ENCODE measurements at regions not wholly inside any gene's neighbourhood (a gene's known extent, or its start where the extent isn't known, plus 50 kb on each side); places are given as distances from the start of the nearest gene placed in this dataset.
"Not testable (repeated sequence)": the region's sequence is repeated elsewhere in the genome, so short reads cannot be mapped to it uniquely, and the experiment has no call there.

DNA sequence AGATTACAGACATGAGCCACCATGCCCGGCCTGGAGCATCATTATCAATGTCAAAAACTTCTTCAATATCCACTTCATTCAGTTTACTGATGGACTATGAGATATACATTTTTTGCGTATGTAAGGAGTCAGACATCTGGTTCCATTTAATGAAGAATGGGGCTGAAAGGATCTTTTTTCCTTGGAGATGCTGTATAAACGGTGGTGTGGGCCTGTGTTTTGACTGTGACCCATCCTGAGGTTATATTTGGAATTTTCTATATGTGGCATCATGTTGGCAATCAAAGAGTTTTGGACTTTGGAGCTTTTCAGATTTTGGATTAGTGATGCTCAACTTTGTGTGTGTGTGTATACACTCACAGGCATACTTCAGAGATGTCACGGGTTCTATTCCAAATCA lies 85.7 kb upstream of the FBXL17 start:
- no peak for DNase-seq (ENCODE audit: insufficient read length, low spot score)
- FAIRE-seq: no peak
- no peak for TF ChIP-seq POLR2A (IDR thresholded peaks at IDR 0.05; ENCODE audit: low read depth, low read length)

DNA sequence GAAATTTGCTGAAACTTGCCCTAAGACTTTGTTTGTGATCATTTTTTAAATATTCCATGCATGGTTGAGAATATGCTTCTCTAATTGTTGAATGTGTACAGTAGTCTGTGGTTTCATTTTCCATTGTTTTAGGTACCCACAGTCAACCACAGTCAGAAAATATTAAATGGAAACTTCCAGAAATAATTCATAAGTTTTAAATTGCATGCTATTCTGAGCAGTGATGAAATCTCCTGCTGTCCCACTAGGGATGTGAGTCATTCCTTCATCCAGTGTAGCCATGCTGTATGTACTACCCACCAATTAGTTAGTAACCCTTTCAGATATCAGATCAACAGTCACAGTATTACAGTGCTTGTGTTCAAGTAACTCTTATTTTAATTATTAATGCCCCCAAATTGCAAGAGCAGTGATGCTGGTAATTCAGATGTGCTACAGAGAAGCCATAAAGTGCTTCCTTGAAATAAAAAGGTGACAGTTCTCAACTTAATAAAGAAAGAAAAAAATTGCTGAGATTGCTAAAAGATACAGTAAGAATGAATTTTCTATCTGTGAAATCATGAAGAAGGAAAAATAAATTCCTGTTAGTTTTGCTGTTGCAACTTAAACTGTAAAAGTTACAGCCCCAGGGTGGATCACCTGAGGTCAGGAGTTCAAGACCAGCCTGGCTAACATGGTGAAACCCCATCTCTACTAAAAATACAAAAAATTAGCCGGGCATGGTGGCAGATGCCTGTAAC lies 79.9 kb upstream of the FBXL17 start:
- DNase-seq (ENCODE audit: insufficient read length, low spot score) (no peak), FAIRE-seq (no peak)
- no peak for TF ChIP-seq POLR2A (IDR thresholded peaks at IDR 0.05; ENCODE audit: low read depth, low read length)

DNA sequence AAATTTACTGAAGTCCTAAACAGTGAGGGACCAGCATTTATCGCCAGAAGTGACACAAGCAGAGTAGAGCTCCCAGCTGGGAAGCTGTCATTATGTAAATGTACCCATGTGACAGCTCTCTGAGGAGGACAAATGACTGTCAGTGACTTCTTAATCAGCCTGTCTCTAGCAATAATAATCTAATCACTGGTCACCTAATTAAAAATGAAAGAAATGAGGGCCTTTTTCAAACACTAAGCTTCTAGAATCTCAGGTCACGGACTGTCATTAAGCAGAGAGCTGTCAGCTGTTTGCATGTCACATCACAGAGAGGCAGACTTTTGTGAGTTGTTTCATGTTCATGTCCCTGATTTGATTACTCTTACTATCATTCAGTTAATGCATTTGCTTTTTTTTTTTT lies 77.9 kb upstream of the FBXL17 start:
- no peak for FAIRE-seq
- no peak for TF ChIP-seq POLR2A (IDR thresholded peaks at IDR 0.05; ENCODE audit: low read depth, low read length)
- DNase-seq (ENCODE audit: insufficient read length, low spot score): no peak

DNA sequence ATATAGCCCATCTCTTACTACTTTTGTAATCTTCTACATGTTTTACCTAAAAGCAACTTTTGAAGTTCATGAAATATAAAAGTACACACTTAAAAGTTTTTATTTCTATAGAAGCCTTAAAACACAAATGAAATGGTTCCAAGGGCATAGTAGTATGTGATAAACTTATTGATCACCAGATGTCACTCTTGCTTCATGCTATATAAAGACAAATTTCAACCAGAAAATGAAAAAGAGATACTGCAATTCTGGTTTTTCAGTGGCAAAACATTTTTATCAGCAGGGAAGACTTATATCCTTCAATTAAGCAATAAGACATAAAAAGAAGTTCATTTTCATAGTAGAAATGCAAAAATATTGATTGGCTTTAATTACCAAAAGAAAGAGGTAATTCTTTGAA lies 69.4 kb upstream of the FBXL17 start:
- no peak for TF ChIP-seq POLR2A (IDR thresholded peaks at IDR 0.05; ENCODE audit: low read depth, low read length)
- FAIRE-seq (no peak), DNase-seq (ENCODE audit: insufficient read length, low spot score) (no peak)

DNA sequence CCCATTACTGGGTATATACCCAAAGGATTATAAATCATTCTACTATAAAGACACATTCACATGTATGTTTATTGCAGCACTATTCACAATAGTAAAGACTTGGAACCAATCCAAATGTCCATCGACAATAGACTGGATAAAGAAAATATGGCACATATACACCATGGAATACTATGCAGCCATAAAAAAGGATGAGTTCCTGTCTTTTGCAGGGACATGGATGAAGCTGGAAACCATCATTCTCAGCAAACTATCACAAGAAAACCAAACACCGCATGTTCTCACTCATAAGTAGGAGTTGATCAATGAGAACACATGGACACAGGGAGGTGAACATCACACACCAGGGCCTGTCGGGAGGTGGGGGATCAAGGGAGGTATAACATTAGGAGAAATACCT lies 62.2 kb upstream of the FBXL17 start:
- FAIRE-seq: not testable (repeated sequence)

DNA sequence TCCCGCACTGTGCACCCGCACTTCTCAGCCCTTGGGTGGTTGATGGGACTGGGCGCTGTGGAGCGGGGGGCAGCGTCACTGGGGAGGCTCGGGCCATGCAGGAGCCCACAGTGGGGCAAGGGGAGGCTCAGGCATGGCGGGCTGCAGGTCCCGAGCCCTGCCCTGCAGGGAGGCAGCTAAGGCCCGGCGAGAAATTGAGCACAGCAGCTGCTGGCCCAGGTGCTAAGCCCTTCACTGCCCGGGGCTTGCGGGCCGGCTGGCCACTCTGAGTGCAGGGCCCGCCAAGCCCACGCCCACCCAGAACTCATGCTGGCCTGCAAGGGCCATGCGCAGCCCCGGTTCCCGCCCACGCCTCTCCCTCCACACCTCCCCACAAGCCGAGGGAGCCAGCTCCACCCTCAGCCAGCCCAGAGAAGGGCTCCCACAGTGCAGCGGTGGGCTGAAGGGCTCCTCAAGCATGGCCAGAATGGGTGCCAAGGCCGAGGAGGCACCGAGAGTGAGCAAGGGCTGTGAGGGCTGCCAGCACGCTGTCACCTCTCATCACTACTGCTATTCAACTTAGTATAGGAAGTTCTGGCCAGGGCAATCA lies 60.3 kb upstream of the FBXL17 start:
- DNase-seq (ENCODE audit: insufficient read length, low spot score); FAIRE-seq: not testable (repeated sequence)

More for the DNA sequence above, 62.2 kb upstream of the FBXL17 start:
- DNase-seq (ENCODE audit: insufficient read length, low spot score): not testable (repeated sequence)

DNA sequence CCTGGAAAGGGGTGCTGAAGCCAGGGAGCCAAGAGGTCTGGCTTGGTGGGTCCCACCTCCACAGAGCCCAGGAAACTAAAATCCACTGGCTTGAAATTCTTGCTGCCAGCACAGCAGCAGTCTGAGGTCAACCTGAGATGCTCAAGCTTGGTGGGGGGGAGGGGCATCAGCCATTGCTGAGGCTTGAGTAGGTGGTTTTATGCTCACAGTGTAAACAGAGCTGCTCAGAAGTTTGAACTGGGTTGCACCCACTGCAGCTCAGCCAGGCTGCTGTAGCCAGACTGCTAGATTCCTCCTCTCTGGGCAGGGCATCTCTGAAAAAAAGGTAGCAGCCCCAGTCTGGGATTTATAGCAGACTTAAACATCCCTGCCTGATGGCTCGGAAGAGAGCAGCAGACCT lies 55.5 kb upstream of the FBXL17 start:
- no peak for FAIRE-seq

DNA sequence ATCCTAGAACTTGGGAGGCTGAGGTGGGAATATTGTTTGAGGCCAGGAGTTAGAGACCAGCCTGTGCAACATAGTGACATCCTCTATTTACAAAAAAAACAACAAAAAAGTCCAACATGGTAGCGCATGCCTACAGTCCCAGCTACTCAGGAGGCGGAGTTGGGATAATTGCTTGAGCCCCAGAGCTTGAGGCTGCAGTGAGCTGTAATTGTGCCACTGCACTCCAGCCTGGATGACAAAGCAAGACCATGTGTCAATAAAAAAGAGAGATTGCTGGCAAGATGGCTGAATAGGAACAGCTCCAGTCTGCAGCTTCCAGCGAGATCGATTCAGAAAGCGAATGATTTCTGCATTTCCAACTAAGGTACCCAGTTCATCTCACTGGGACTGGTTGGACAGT lies 54.8 kb upstream of the FBXL17 start:
- TF ChIP-seq POLR2A (IDR thresholded peaks at IDR 0.05; ENCODE audit: low read depth, low read length): no peak
- FAIRE-seq (no peak), DNase-seq (ENCODE audit: insufficient read length, low spot score) (no peak)

More for the DNA sequence above, 55.5 kb upstream of the FBXL17 start:
- DNase-seq (ENCODE audit: insufficient read length, low spot score): no peak
- TF ChIP-seq POLR2A (IDR thresholded peaks at IDR 0.05; ENCODE audit: low read depth, low read length): no peak

DNA sequence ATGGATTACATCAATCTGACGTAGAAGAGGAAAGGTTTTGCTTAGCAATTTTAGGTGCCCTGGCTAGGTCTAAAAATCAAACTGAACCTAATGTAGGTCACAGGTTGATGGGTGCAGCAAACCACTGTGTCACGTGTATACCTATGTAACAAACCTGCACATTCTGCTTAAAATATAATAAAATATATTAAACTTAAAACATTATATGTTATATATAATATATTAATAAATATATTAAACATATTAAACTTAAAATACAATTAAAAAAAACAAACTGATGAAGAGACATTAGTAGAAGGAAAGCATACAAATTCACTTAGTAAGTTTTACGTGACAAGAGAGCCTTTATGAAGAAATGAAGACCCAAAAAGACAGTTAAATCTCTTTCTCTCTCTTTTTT lies 51.7 kb upstream of the FBXL17 start:
- TF ChIP-seq POLR2A (IDR thresholded peaks at IDR 0.05; ENCODE audit: low read depth, low read length): no peak
- no peak for DNase-seq (ENCODE audit: insufficient read length, low spot score)
- no peak for FAIRE-seq

DNA sequence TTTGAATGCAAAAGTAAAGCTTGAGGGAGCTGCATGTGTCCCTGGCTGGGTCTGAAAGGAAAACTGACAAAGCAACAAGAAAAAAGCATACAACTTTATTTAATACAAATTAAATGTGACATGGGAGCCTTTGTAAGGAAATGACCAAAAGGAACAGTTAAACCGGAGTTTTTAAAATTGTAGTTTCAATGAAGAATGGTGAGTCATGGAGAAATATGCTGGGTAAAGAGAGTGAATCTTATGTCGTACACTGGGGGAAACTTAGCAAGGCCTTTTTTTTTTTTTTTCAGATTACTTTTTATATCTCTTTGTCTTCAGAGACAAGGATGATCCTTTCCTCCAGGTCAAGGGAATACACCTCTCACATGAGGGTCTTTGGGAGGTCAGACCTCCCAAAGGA lies 50.1 kb upstream of the FBXL17 start:
- FAIRE-seq (no peak), DNase-seq (ENCODE audit: insufficient read length, low spot score) (no peak)
- TF ChIP-seq POLR2A (IDR thresholded peaks at IDR 0.05; ENCODE audit: low read depth, low read length): no peak
